ENCODE measurements at regions not wholly inside any gene's neighbourhood (a gene's known extent, or its start where the extent isn't known, plus 50 kb on each side); places are given as distances from the start of the nearest gene placed in this dataset.

DNA sequence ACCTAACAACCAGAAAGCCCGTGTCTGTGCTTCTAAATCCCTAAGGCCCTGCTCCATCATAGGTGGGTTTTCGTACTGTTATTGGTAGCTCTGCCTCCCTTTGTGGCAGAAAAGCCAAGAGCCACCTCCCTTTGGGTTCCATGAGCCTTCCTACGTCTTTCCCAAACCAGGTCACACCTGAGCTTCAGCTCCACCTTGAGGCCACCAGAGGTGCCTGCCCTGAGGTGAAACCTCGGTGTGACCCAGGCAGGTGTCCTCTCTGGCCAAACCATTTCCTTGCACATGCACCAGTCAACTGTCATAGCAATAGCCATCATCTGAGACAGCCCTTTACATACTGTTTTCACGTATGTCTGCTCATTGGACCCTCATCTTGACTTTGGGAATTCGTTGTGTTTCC lies 188.0 kb upstream of the RBPJ start:
- 80 to 90% (median 84%) methylated on average over 3 to 6 of the region's 6 CpGs for WGBS, 4 donors

DNA sequence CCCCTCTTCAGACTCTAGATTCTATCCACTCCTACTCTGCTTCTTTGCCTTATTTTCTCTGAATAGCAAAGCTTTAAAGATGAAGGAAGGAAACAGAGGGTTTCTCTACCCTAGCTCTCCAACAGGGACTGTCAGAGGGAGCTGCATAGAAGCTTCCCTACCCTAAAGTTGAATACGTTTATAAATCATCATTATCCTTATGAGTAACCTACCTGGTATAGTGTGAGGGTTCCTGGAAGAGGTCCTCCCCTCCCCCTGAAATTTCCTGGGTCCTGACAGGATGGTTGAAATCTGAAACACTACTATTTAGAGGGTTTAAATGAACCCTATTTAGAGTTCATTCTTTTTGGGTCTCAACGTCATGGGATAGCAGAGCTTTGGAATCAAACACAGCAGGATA lies 187.0 kb upstream of the RBPJ start:
- H3K36me3 ChIP-seq (replicated peaks in 1 of 2), result no peaks in the 10 kb centered on the region
- no peaks in the 10 kb centered on the region for H3K27me3 ChIP-seq
- no peak overlapping the region for H3K4me3 ChIP-seq
- DNase-seq, result no peak
- no peaks in the 10 kb centered on the region for H3K9me3 ChIP-seq (replicated peaks in 1 of 3)
- intact Hi-C loops (cut with DNase I), result no loop called here
- no peak for TF ChIP-seq POLR2A (IDR thresholded peaks at IDR 0.05)
- TF ChIP-seq, protein P1, sequence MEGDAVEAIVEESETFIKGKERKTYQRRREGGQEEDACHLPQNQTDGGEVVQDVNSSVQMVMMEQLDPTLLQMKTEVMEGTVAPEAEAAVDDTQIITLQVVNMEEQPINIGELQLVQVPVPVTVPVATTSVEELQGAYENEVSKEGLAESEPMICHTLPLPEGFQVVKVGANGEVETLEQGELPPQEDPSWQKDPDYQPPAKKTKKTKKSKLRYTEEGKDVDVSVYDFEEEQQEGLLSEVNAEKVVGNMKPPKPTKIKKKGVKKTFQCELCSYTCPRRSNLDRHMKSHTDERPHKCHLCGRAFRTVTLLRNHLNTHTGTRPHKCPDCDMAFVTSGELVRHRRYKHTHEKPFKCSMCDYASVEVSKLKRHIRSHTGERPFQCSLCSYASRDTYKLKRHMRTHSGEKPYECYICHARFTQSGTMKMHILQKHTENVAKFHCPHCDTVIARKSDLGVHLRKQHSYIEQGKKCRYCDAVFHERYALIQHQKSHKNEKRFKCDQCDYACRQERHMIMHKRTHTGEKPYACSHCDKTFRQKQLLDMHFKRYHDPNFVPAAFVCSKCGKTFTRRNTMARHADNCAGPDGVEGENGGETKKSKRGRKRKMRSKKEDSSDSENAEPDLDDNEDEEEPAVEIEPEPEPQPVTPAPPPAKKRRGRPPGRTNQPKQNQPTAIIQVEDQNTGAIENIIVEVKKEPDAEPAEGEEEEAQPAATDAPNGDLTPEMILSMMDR (IDR thresholded peaks at IDR 0.05), result no peak
- H3K27ac ChIP-seq, result no peak overlapping the region
- H3K4me1 ChIP-seq (replicated peaks in 1 of 2), result no peaks in the 10 kb centered on the region
- 72 to 81% (median 76%) methylated on average over 2 of the region's 2 CpGs for WGBS, 4 donors

More for the DNA sequence above, 188.0 kb upstream of the RBPJ start:
- intact Hi-C loops (cut with DNase I), result no loop called here
- no peak overlapping the region for H3K27ac ChIP-seq
- no peak for TF ChIP-seq POLR2A (IDR thresholded peaks at IDR 0.05)
- TF ChIP-seq, protein P1 (IDR thresholded peaks at IDR 0.05), result no peak
- no peaks in the 10 kb centered on the region for H3K9me3 ChIP-seq (replicated peaks in 1 of 3)
- H3K4me1 ChIP-seq (replicated peaks in 1 of 2), result no peaks in the 10 kb centered on the region
- DNase-seq, result no peak
- H3K27me3 ChIP-seq, result no peaks in the 10 kb centered on the region
- no peaks in the 10 kb centered on the region for H3K36me3 ChIP-seq (replicated peaks in 1 of 2)
- no peak overlapping the region for H3K4me3 ChIP-seq

DNA sequence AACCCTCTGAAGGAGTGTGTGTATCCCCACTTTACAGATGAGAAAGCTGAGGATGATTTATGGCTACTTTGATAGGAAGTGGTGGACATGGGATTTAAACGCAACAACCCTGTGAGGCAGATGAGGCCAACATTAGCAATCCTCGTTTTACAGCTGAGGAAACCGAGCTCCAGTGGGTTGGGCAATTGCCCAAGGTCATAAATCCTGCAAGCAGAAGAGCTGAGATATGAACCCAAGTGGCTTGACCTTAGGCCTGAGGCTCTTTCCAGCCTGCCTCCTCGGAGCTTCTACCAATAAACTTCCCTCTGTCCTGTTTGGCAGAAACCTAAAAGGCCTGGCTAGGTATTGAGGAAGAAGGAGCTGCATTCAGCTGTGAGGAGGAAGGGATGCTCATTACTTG lies 185.5 kb upstream of the RBPJ start:
- no peak for DNase-seq
- 57 to 79% (median 68%) methylated on average over 4 of the region's 4 CpGs for WGBS, 4 donors

DNA sequence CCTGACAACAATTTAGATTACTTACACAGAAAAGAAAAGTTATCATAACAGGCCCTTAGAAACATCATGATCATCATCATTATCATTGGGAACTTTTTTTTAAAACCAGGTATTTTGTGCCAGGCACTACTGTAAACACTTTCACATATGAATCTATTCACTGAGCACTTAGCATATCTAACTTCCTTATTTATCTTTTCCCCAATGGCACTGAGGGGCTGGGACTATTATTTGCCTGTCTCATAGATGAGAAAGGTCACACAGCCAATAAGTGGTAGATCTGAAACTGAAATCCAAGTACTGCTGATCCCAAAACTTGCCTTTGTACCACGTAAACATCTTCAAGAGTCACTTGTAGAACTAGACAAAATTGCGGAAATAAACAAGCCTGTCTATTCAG lies 184.2 kb upstream of the RBPJ start:
- intact Hi-C loops (cut with DNase I), result no loop called here
- WGBS, 4 donors, result 66 to 91% (median 87%) methylated on average over 2 of the region's 2 CpGs
- TF ChIP-seq, protein P1 (IDR thresholded peaks at IDR 0.05), result no peak
- no peak for TF ChIP-seq POLR2A (IDR thresholded peaks at IDR 0.05)

More for the DNA sequence above, 185.5 kb upstream of the RBPJ start:
- Histone ChIP-seq H3K27ac (no peak overlapping the region), H3K4me3 (no peak overlapping the region), H3K4me1 (replicated peaks in 1 of 2) (no peaks in the 10 kb centered on the region), H3K27me3 (no peaks in the 10 kb centered on the region), H3K9me3 (replicated peaks in 1 of 3) (no peaks in the 10 kb centered on the region), H3K36me3 (replicated peaks in 1 of 2) (no peaks in the 10 kb centered on the region)
- intact Hi-C loops (cut with DNase I), result no loop called here
- no peak for TF ChIP-seq POLR2A (IDR thresholded peaks at IDR 0.05)
- TF ChIP-seq, protein P1 (IDR thresholded peaks at IDR 0.05), result no peak

More for the DNA sequence above, 184.2 kb upstream of the RBPJ start:
- Histone ChIP-seq H3K36me3 (replicated peaks in 1 of 2) (no peaks in the 10 kb centered on the region), H3K27ac (no peak overlapping the region), H3K27me3 (no peaks in the 10 kb centered on the region), H3K9me3 (replicated peaks in 1 of 3) (no peaks in the 10 kb centered on the region), H3K4me1 (replicated peaks in 1 of 2) (peaks cover 0 to 7% of the 10 kb centered on the region in 2 donors), H3K4me3 (no peak overlapping the region)
- no peak for DNase-seq
